Lower lobe of right lung (tissue), 2 donors: ENCODE measurements at regions not wholly inside any gene's neighbourhood (a gene's known extent, or its start where the extent isn't known, plus 50 kb on each side); places are given as distances from the start of the nearest gene placed in this dataset.

ENCODE experiments used
- ATAC-seq, 2 donors: fragments of 200-7000 bp; cut with Tn5 transposase; one replicate each; pipeline ENCODE4 v1.9.1; 2020 to 2022; ENCODE audit warnings: mild to moderate bottlenecking in 2 of 2, moderate library complexity in 2 of 2
- DNase-seq: peaks from one replicate; pipeline ENCODE4 v3.0.0-alpha.2; 2020
- H3K27ac ChIP-seq: fragments of 200-600 bp; one replicate; pipeline ENCODE4 v1.8.0; 2022
- H3K27me3 ChIP-seq: fragments of 200-600 bp; one replicate; pipeline ENCODE4 v1.8.0; 2022; ENCODE audit warnings: low read depth
- H3K36me3 ChIP-seq: fragments of 200-600 bp; one replicate; pipeline ENCODE4 v1.8.0; 2022; ENCODE audit warnings: mild to moderate bottlenecking
- H3K4me1 ChIP-seq: fragments of 200-600 bp; one replicate; pipeline ENCODE4 v1.8.0; 2022
- H3K4me3 ChIP-seq: fragments of 200-600 bp; one replicate; pipeline ENCODE4 v1.8.0; 2022; ENCODE audit warnings: mild to moderate bottlenecking
- H3K9me3 ChIP-seq: fragments of 200-600 bp; one replicate; pipeline ENCODE4 v1.8.0; 2022
- intact Hi-C: fragments of 100-400 bp; cut with DNase I; formaldehyde crosslinking; loops from one replicate; pipeline ENCODE4 v1.11.0; 2022
- TF ChIP-seq, protein P1 (sequence below): fragments of 200-600 bp; IDR thresholded peaks from one replicate; pipeline ENCODE4 v1.8.0; 2022; ENCODE audit warnings: antibody characterized with exemption, mild to moderate bottlenecking
- donor health status: DM: no; HTN: yes; CAD: no; lungs with severe emphysema.

DNA sequence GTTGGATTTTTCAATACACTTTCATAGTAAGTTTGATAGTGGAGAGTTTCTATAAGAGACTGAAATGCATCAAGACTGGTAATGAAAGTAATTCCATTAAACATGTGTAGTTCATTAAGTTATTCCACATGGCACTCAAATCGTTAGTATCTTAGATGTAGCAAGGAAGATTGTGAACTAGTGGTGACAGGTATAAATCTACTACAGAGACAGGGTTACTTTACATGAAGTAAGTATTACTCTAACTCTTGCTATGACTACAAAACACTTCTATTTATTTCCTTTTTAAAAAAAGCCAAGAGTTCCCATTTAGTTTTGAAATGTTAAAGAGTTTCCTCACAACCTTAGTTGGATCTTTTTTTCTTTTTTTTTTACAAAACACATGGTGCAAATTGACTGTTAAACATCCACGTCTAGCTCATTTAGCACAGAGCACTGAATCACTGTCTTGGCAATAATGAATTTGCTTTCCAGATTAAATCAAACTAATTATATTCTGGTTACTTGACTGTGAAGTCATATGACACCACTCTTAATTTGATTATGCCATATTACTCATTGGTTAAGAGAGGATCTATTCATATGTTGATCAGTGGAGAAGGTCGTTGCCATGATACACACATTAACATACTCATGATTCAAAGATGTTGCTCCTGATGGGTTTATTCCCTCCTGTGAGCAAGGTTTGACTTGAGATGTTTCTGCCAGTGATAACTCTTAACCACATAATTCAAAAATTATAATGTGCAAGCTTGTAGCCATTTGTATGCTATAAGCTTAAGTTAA is 644.8 kb downstream of the EFNA5 start:
- TF ChIP-seq, protein P1, sequence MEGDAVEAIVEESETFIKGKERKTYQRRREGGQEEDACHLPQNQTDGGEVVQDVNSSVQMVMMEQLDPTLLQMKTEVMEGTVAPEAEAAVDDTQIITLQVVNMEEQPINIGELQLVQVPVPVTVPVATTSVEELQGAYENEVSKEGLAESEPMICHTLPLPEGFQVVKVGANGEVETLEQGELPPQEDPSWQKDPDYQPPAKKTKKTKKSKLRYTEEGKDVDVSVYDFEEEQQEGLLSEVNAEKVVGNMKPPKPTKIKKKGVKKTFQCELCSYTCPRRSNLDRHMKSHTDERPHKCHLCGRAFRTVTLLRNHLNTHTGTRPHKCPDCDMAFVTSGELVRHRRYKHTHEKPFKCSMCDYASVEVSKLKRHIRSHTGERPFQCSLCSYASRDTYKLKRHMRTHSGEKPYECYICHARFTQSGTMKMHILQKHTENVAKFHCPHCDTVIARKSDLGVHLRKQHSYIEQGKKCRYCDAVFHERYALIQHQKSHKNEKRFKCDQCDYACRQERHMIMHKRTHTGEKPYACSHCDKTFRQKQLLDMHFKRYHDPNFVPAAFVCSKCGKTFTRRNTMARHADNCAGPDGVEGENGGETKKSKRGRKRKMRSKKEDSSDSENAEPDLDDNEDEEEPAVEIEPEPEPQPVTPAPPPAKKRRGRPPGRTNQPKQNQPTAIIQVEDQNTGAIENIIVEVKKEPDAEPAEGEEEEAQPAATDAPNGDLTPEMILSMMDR = no peak
- Histone ChIP-seq H3K4me3 (no peak overlapping the region), H3K4me1 (no peaks in the 10 kb centered on the region), H3K27ac (no peak overlapping the region), H3K9me3 (no peaks in the 10 kb centered on the region), H3K27me3 (no peaks in the 10 kb centered on the region), H3K36me3 (no peaks in the 10 kb centered on the region)
- intact Hi-C loops = no loop called here
- ATAC-seq = no peak
- no peak for DNase-seq

DNA sequence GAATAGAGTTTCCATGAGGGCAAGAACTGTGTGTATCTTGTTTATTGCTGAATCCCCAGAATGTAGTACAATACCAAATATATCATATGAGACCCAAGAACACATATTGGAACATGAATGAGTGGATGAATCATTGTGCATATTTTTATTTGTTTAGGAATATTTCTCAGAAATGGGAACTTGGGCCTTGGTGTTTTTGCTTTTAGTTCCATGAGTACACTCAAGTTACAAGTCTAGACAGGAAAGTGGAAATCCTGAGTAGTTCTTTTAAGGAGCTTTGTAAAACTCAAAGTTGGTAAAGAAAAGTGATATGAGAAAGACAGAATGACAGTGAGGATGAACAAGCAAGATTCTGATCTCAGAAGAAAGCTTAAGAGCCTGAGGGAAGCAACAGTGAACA is 647.0 kb downstream of the EFNA5 start:
- Histone ChIP-seq H3K9me3 (no peaks in the 10 kb centered on the region), H3K27me3 (no peaks in the 10 kb centered on the region), H3K27ac (no peak overlapping the region), H3K36me3 (no peaks in the 10 kb centered on the region), H3K4me3 (no peak overlapping the region), H3K4me1 (no peaks in the 10 kb centered on the region)
- DNase-seq (no peak), ATAC-seq (no peak)
- TF ChIP-seq, protein P1 = no peak
- intact Hi-C loops = no loop called here

DNA sequence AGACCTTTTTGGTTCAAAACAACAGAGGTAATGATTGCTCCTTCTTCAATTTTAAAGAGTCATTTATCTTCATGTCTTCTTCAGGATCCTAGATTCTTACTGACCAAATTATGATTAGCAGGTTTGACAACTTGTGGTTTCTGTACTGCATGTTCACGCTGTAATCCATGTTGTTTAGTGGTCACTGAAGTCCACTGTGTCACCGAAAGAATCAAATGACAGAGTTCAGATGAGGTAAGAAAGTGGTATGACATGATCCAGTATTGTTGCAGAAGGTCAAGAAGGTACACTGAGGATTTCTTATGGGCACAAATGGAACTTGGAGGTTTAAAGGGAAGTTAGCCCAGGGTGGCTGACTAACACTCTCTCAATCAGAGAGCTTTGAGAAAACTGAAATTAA is 649.2 kb downstream of the EFNA5 start:
- no peak for ATAC-seq
- no peaks in the 10 kb centered on the region for H3K4me1 ChIP-seq
- no peak overlapping the region for H3K4me3 ChIP-seq
- no peak for DNase-seq
- intact Hi-C loops = no loop called here
- no peaks in the 10 kb centered on the region for H3K27me3 ChIP-seq
- H3K9me3 ChIP-seq = no peaks in the 10 kb centered on the region
- H3K36me3 ChIP-seq = no peaks in the 10 kb centered on the region
- no peak overlapping the region for H3K27ac ChIP-seq
- TF ChIP-seq, protein P1 = no peak

DNA sequence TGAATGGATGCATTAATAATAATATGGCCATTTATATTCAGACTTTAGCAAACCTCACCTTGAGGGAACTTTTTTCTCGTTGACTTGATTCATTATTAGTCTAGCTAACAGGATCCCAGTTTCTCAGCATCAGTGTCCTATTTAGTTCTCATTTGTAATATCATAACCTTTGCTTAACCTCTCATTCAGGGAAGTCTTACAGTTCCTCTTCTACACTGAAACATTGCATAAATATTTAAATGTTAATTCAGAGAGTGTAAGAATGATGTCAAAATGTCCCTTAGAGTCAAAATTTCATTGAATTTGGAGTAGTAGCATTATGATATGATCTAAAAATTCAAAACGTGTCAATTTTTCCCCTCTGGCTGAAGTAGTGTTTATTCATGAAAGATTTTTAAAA is 650.1 kb downstream of the EFNA5 start:
- DNase-seq (no peak), ATAC-seq (no peak)
- Histone ChIP-seq H3K27ac (no peak overlapping the region), H3K9me3 (no peaks in the 10 kb centered on the region), H3K27me3 (no peaks in the 10 kb centered on the region), H3K4me1 (no peaks in the 10 kb centered on the region), H3K4me3 (no peak overlapping the region), H3K36me3 (no peaks in the 10 kb centered on the region)
- intact Hi-C loops = no loop called here
- TF ChIP-seq, protein P1 = no peak

DNA sequence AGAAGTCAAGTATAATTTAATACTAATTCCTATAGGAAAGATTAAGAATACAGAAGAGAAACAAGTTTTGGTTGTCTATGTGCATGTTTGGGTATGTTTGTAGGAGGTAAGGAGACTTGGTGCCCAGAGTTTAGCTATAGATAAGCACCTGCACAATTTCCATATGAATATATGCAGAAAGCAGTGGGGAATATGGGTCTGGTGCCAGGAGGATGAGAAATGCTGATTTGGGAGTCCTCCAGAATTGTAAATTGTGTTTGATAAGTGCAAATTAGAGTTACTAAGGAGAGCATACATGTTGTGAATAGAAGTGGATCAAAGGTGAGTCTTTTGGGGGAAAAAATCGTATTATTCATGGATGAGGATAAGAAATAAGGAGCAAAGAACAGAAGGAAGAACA is 653.1 kb downstream of the EFNA5 start:
- no peaks in the 10 kb centered on the region for H3K9me3 ChIP-seq
- no peak overlapping the region for H3K4me3 ChIP-seq
- no peak for DNase-seq
- intact Hi-C loops = no loop called here
- H3K36me3 ChIP-seq = no peaks in the 10 kb centered on the region
- H3K27me3 ChIP-seq = no peaks in the 10 kb centered on the region
- H3K27ac ChIP-seq = no peak overlapping the region
- ATAC-seq = no peak
- no peaks in the 10 kb centered on the region for H3K4me1 ChIP-seq
- TF ChIP-seq, protein P1 = no peak
